SK-N-SH treated with all-trans-retinoic acid at 6 μM for 48 hours (cell line): ENCODE measurements at regions not wholly inside any gene's neighbourhood (a gene's known extent, or its start where the extent isn't known, plus 50 kb on each side); places are given as distances from the start of the nearest gene placed in this dataset.

Source experiments
- PATZ1 ChIP-seq: fragments of 250-450 bp; sonication (Bioruptor Pico); IDR thresholded peaks from 2 replicates; pipeline ENCODE4 v1.8.0; 2020; ENCODE audit warnings: mild to moderate bottlenecking, moderate library complexity, borderline replicate concordance
- PPARA ChIP-seq: fragments of 250-450 bp; sonication (Bioruptor Pico); IDR thresholded peaks from 2 replicates; pipeline ENCODE4 v1.5.0; 2020; ENCODE audit warnings: mild to moderate bottlenecking, borderline replicate concordance
- ZC3H10 ChIP-seq: fragments of 250-450 bp; sonication (Bioruptor Pico); IDR thresholded peaks from 2 replicates; pipeline ENCODE4 v1.5.1; 2021; ENCODE audit warnings: mild to moderate bottlenecking, moderate library complexity
- TF ChIP-seq, protein P1 (sequence below): fragments of 250-450 bp; sonication (Bioruptor Pico); IDR thresholded peaks from 2 replicates; pipeline ENCODE4 v1.5.0; 2020; ENCODE audit warnings: mild to moderate bottlenecking, moderate library complexity

DNA sequence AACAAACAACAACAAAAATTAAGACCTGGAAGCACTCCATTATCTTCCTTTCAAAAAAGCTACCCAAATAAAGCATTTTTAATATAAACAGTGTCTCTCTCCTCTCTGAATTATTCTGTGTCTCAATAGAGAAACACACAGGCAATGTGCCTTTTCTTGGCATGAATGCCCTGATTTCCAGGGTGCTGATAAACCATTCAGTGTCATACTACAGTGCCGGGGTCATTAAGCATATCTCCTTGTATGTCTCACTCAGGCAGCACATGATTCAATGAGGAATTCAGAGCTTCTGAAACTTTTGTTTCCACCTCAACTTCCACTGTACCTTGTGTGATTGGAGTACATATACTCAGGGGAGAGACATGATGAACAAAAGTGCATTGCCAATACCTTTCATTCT, 294.0 kb upstream of the SLC24A2 start:
- no peak for TF ChIP-seq ZC3H10 (CRISPR knock-in tag)
- no peak for TF ChIP-seq PPARA (CRISPR knock-in tag)
- TF ChIP-seq, protein P1, sequence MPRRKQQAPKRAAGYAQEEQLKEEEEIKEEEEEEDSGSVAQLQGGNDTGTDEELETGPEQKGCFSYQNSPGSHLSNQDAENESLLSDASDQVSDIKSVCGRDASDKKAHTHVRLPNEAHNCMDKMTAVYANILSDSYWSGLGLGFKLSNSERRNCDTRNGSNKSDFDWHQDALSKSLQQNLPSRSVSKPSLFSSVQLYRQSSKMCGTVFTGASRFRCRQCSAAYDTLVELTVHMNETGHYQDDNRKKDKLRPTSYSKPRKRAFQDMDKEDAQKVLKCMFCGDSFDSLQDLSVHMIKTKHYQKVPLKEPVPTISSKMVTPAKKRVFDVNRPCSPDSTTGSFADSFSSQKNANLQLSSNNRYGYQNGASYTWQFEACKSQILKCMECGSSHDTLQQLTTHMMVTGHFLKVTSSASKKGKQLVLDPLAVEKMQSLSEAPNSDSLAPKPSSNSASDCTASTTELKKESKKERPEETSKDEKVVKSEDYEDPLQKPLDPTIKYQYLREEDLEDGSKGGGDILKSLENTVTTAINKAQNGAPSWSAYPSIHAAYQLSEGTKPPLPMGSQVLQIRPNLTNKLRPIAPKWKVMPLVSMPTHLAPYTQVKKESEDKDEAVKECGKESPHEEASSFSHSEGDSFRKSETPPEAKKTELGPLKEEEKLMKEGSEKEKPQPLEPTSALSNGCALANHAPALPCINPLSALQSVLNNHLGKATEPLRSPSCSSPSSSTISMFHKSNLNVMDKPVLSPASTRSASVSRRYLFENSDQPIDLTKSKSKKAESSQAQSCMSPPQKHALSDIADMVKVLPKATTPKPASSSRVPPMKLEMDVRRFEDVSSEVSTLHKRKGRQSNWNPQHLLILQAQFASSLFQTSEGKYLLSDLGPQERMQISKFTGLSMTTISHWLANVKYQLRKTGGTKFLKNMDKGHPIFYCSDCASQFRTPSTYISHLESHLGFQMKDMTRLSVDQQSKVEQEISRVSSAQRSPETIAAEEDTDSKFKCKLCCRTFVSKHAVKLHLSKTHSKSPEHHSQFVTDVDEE (CRISPR knock-in tag), result no peak
- TF ChIP-seq PATZ1 (CRISPR knock-in tag), result no peak
